HG03558 (cell line): ENCODE measurements at regions not wholly inside any gene's neighbourhood (a gene's known extent, or its start where the extent isn't known, plus 50 kb on each side); places are given as distances from the start of the nearest gene placed in this dataset.

ENCODE experiments used
- ATAC-seq: cut with Tn5 transposase; IDR thresholded peaks from one replicate; pipeline ENCODE4 v1.9.1; 2021; ENCODE audit warnings: moderate number of reproducible peaks; ENCODE audit not compliant: unreplicated experiment; ENCODE audit errors: extremely low read depth

DNA sequence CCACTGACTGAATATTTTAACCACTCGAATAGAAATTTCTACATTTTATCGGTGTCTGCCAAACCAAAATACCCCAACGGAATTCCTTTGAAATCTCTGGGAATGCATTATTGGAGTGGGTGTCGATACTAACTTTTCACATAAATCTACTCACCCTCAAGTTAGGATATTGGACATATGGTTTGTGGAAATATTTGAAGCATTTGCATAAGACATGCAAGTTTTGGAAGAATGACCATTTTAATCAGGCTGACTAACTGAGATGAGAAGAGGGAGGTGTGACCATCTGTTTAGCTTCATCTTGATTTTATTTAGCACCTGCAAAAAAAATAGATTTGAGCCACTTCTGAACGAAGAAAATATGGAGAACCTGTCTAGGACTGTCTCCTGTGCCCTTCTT, 61.2 kb downstream of the KLF6 start:
- ATAC-seq: no peak

DNA sequence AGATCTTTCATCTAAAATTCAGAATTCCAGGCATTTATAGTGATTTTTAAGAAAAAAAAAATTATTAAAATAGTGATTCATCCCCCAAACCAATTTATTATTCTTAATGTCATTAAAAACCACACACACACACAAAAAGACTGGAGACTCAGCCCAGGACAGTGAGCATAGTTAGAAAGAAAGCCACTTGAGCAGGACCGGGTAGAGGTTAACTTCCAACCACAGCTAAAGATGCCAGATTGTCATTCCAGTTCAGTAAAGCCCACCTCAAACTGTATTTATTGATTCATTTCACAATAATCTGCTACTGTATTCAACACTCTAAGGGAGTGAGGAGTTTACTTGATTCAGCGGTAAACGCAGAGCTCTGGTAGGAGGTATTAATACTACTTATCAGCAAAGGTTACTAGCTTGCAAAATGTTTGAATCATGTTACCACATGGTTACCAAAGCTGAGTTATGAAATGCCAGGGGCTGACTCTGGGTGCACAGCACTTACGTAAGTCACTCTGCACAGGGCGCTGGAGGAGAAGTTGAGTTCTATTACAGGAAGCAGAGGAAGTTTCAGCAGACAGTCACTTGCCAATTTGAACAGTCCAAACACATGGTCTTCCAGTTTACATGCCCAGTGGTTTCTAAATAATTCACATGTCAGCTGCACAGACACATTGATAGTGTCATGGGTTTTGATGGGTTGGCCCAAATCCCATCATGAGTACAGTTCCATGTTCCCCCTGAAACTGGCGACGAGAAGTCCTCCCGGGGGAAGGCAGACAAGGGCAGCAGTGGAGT, 64.6 kb downstream of the KLF6 start:
- no peak for ATAC-seq

DNA sequence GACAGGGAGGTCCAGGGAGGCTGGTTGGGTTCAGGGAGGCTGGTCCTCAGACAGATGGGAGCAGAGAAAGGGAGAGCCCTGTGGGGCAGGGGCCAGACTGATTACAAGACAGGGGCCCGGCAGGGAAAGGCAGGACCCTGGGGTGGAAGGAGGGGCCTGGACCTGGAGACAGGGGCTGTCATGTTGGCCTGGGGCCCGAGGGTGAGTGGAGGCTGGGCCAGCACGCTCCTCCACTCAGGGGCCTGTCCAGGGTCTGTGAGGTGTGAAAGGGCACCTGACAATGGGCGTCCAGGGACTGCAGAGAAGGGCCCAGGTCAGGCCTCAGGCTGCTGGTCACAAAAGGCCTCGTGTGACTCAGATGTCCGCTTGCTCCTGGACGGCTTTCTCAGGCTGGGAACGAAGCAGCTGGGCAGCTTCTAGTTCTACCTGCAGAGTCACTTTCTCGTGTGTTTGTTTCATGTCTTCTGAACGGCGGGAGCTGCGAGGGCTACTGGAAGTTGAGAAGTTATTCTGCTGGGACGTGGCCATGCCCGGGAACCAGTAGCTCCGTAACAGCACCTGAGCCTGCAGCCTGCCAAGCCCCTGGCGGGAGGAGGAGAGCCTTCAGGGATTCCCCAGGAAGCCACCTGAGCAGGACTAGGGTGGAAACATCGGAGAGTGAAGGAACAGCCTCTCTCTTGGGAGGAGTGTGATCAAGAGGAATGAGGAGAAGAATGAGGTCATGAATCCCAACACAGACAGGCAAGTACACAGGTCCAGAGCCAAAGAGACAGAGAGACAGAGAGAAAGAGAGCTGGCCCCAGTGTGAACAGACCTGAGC, 65.8 kb downstream of the KLF6 start:
- no peak for ATAC-seq

DNA sequence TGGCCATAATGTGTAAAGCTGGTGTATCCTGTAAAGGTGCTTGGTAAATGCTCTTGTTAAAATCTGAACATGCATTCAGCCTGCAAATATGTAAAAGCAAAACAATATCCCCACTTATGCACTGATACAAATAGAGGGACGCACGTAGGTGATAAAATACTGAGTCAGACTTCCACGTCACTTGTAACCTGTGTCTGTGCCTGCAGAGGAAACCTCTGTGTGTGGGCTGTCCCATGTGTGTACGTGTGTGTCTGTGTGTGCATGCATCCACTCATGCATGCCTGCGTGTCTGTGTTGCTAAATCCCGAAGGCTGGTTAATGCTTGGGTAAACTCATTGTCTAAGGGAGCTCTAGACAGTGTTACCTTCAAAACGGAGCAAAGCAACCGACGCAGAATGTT, 68.9 kb downstream of the KLF6 start:
- ATAC-seq: no peak

DNA sequence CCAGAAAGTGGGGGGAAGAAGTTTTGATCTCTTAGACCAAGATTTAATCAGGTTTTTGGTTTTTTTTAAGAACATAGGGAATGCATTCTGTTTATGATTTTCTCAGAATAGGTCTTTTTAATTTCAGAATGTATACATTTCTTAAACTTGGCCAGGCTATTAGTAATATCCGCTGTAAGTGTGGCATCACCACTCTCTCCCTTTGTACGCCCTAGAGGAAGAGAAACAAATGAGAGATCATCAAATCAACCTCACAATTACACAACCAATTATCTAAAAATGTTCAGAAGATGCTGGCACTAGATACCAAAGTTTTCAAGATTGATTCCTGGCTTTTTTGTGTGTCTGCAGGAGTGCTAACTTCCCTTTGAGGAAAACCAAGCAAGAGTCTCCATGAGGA, 70.0 kb downstream of the KLF6 start:
- no peak for ATAC-seq

DNA sequence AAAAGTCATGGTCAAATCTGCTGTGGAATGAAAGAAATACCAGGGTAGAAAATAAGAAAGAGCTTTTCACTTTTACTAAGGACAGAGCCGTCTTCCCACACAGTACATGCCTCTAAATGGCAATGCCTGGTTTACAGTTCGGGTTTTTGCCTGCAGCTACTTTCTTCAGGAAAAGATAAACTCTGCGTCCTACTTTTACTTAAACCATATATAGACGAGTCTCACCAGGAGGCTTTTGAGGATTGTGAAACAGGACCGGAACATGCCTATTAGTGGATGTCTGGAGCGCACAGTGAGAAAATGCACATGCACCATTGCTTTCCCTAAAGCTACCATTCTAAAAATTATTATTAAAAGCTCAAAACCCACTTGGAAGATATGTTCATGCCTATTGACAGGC, 70.5 kb downstream of the KLF6 start:
- no peak for ATAC-seq

DNA sequence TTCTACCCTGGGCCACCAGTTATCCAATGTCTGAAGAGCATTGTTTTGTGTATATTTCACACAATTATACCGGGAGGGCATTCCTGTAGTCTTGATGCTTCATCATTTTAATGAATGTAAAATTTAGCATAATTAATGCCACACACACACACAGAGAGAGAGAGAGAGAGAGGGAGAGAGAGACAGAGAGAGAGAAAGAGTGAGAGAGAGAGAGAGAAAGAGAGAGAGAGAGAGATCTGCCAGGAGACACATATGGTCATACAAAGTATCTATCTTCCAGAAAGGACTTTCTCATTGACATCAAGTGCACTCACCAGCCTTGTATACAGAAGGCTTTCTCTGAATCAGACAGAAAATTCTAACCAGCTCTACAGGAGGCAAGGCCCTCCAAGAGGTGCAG, 72.3 kb downstream of the KLF6 start:
- ATAC-seq: no peak

DNA sequence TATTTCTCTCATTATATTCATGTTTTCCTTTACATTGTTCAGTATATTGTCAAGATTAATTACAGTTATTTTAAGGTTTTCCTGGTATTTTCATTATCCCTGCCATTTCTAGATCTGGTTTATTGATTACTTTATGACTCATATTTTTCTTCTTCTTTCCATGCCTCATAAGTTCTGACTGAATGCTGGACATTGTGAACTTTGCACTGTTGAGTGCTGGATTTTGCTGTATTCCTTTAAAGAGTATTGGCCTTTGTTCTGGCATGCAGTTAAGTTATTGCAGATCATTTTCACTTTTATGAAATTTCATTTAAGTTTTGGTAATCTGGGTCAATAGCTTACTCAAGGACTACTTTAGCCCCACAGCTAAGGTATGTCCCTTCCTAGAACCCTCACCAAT, 73.1 kb downstream of the KLF6 start:
- no peak for ATAC-seq

DNA sequence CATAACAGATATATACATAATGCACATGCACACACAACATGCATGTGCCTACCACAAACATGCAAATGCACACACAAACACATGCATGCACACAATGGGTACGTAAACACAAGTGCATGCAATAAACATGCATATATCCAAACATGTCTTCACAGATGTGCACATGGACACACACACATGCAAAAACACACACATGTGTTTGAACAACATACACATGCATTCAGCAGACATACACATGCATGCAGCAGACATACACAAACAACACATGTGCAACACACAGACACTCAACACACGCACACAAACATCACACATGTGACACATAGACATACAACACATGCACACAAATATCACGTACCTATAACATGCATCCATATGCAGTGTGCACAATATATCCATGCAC, 74.2 kb downstream of the KLF6 start:
- no peak for ATAC-seq

DNA sequence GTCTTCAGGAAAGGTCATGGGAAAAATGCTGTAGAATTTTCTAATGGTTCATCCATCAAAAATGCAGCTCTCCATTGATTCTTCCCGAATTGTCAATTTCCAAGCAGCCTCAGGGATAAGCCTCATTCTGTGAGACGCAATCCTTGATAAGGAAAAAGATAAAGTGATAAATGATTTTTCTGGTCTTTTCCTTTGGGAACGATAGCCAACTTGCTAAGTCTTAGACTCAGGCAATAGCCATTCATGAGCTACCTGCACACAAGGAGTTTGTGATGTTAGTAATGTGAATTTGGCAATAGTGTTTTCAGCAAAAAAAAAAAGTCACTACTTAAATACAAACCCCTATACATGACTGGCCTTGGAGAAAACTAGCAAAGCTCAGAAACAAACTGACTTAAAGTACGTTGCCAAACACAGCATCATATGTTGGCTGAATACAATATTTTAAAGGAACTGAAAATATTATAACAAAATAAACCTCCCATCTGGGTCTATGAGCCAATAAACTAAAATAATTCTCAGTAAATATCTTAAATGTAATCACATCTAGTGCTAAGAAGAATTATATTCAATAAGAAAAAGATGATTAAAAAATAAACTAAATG, 75.5 kb downstream of the KLF6 start:
- ATAC-seq: no peak

DNA sequence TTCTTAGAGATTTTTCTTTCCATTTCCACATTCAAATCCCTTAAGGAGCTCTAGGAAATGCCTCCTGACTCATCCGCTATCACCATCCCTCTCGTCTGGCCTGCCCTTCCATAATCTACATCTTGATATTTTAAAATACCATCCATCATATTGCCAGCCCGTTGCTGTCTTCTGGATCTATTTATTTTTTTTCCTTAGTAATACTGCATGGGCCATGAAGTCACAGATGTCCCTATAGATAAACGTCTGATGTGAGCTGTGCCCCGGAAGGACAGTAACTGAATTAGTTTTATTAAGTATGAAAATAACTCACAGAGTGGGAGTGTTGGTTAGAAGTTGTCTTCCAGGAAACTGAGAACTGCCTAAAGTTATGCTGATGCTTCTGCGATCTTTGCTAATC, 76.2 kb downstream of the KLF6 start:
- no peak for ATAC-seq

DNA sequence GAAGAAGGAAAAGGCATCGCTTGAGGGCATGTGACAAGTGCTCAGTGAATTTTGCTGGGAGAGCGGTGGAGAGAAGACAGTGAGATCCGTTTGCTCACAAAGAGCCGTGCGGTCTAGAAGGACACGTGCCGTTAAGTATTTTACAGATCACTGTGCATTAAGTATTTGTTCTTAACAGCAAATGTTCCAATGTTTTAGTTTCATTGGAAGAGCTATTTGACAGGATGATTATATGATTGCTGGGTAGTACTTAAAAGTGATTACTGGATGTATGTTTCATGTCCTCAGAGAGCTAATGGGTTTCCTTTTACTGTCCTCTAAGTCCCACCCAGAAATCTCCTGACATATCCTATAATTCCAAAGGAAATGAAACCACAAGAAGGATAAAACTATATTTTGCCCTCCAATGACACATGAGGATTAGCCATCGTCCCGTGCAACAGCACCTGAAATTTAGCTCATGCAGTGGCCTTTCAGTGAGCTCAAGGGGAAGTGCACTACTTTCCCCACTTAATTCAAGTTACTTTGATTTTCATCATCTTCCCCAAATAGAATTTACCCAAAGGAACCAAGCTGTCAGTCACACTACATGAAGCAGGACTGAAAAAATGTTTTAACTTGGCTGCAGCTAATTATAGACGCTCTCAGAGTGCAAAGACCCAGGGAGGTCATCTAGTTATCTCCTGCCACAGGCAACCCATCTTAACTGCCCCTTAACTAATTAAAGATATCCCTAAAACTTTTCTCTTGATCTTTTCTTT, 80.3 kb downstream of the KLF6 start:
- no peak for ATAC-seq

DNA sequence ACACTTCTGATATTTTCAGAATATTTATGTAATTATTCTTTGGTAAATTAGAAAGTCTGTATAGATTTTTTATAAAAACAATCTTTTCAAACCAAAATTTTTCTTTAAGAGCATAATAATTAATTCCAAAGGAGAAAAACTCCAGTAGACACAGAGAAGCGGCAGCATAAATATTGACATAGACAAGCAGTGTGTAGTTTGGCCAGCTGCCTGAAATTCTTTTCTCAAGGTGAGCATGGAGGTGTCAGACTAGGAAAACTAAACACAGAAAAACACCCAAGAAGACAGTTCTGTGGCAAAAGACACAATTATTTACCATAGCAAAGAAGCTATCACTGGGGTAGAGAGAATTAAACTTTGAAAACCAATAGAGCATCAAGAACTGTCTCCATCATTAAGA, 82.4 kb downstream of the KLF6 start:
- ATAC-seq: no peak

DNA sequence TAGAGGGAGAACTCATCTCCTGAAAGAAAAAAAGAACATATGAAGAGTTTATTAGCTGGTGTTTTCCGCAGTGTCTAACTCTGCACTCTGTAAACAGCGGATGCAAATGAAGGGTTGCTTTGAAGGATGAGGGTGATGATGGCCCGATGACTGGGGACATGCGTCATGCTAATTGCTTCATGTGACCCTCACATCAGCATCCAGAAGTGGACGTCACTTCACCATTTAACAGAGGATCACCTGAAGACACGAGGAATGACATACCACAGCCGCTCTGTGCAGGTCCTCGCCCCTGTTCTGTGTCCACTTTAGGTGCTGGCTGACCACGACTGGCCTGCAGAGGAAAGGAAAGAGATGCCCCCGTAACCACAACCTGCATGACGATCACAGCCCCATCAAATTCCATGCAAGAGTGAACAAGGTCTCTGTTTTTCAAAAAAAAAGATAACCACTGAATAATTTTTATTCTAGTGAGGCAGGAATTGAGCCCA, 82.9 kb downstream of the KLF6 start:
- ATAC-seq: no peak

DNA sequence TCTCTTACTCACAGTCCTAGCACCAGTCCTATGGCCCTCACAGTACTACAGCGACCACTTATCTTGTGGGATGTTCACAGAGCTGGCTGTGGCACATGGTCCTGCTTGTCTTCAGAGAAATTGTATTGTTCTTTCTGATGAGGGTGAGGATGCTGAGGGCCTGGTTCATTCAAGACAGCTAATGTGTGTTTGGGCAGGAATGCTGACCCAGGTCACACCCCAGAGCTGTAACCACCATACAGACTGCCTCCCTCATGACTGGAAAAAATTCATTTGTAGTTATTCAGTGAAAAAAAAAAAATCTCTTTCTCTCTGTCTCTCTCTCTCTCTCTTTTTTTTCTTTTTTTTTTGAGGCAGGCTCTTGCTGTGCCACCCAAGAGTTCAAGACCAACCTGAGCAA, 83.5 kb downstream of the KLF6 start:
- no peak for ATAC-seq

DNA sequence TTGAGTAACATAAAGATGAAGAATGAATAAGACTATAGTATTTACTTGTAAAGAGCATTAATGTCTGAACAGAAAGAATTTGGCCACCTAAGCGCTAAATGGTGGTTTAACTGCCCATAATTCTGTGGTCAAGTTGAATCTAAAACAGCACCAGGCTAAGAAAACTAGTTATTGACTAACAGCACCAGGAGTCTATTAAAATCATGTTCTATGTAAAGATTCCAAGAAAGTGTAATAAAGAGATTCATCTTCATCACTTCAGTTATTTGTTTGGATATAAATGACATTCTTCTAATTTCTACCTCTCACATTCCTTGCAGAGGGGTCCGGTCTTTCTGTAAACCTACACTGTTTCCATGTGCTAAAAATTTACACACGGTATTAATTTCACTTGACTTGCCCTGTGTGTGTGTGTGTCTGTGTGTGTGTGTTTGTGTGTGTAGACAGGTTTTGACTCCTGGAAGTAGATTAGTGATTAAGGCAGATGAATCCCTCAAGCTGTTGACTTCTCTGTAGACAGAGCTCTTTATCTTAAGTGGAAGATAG, 84.4 kb downstream of the KLF6 start:
- no peak for ATAC-seq

DNA sequence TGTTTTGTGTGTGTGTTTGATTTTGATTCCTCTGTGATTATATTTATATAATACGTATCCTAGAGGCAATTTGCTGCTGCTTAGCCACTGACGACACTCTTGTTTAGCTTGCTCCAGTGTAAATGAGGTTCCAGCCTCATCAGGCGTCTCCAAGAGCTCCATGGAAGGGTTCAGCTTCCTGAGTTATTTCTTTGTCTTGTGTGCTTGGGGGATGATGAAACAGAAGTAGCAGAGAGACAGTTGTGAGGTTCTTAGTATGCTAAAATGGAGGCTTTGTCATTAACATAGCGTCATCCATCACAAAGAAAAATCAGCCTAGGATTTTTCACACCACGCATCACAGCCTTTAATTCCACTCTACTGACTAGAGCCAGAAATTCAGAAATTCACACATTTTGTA, 85.1 kb downstream of the KLF6 start:
- no peak for ATAC-seq

DNA sequence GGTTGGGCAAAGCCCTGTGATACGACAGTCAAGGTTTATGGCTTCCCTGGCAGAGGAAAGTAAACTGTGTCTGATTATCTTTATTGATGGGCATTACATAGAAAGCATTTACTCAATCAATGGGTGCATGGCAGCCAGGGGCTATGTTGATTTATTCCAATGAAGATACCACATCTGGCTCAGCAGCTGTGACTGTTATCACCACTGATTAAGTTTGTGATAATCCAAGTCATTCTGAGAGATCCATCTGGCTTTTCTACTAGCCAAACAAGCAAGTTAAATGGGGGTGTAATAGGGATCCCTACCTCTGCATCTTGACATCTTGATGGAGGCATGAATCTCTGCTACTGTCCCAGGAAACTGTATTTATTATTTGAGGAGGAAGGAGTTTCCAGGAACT, 86.7 kb downstream of the KLF6 start:
- ATAC-seq: no peak

DNA sequence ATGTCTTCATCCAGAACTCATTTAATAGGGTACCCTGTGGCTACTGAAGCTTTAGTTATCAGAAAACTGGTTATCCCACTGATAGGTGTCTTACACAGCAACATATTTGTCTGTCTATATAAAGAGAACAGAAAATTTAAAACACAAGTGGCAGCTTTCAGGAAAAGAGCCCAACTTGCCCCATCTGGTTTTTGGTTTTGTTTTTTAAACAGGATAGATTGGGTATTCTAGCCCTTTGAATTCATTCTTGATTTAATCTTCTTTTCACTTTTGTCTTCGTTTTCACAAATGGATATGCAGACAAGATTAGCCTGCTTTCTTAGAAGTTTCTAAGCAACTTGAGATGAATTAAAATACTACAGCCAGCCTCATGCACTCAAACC, 91.3 kb downstream of the KLF6 start:
- ATAC-seq: no peak

DNA sequence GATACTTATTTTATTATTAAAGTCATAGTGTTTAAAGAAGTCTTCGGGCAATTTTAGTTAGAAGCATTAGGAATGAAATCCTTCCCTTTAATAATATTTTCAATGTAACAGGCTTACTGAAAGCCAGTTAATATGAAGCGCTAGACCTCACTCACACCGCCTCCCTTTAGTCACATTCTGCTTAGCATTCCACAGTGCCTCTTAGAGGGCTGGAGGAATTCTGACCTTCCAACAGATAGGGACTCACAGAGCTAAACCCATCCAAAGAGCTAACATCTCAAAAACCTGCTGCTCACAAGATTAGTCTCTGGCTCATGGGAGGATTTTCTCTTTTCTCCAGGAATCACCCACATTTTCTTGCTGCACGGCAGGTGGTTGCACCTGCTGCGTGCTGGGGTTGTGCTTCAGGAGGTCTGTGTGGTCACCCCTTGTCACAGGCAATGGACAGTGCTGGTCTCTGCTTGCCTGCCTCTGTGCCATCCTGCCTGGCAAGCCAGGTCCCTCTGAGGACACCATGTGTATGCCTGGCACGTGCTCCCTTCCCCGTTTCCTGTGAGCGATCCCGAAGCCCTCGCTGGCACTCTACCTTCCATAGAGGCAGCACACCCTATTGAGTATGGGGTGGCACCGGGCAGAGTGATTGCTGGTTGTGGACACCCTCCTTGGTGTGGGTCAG, 91.8 kb downstream of the KLF6 start:
- no peak for ATAC-seq
